PC-3 (cell line): ENCODE measurements at regions not wholly inside any gene's neighbourhood (a gene's known extent, or its start where the extent isn't known, plus 50 kb on each side); places are given as distances from the start of the nearest gene placed in this dataset.

Source experiments
- ATAC-seq: fragments of 200-7000 bp; cut with Tn5 transposase; 2 replicates; pipeline ENCODE4 v1.9.1; 2020; ENCODE audit warnings: mild to moderate bottlenecking, moderate library complexity
- BruUV-seq: library from RNA; stranded (reverse); fragments of 400-500 nt; replicated peaks from 2 replicates; lab custom pipeline; 2021; lab: Mats Ljungman, UMichigan
- CTCF ChIA-PET: fragments of 300-600 bp; sonication (Branson Sonifier 250); formaldehyde crosslinking; loops from one replicate; lab custom pipeline; 2022; ENCODE audit warnings: antibody characterized with exemption; lab: Charles Lee
- POLR2A ChIA-PET: fragments of 300-600 bp; sonication (Branson Sonifier 250); formaldehyde crosslinking; loops from one replicate; lab custom pipeline; 2022; ENCODE audit warnings: antibody characterized with exemption; ENCODE audit not compliant: unreplicated experiment; lab: Charles Lee
- DNase-seq: peaks from one replicate; pipeline ENCODE4 v3.0.0-alpha.2; 2015
- H2AFZ ChIP-seq: fragments of 300-600 bp; sonication (generic); 2 replicates; pipeline ENCODE4 v1.6.0; 2016; ENCODE audit warnings: antibody characterized with exemption, low read length
- H3F3A ChIP-seq: fragments of 300-600 bp; sonication (generic); one replicate; pipeline ENCODE4 v1.6.0; 2017; ENCODE audit warnings: antibody characterized with exemption, low read length, control low read depth, mild to moderate bottlenecking; ENCODE audit not compliant: unreplicated experiment
- H3K27ac ChIP-seq: fragments of 300-600 bp; sonication (generic); 2 replicates; pipeline ENCODE4 v1.5.1; 2016; ENCODE audit warnings: mild to moderate bottlenecking, low read length
- H3K27me3 ChIP-seq: fragments of 300-600 bp; sonication (generic); 2 replicates; pipeline ENCODE4 v1.6.1; 2016; ENCODE audit warnings: low read length, mixed read lengths
- H3K36me3 ChIP-seq: fragments of 300-600 bp; sonication (generic); 2 replicates; pipeline ENCODE4 v1.6.1; 2016; ENCODE audit warnings: low read depth, mixed run types, low read length, mixed read lengths
- H3K4me1 ChIP-seq: fragments of 300-600 bp; sonication (generic); 2 replicates; pipeline ENCODE4 v1.5.1; 2016; ENCODE audit warnings: low read length; ENCODE audit not compliant: insufficient read depth
- H3K4me2 ChIP-seq: fragments of 300-600 bp; sonication (generic); 2 replicates; pipeline ENCODE4 v1.6.0; 2016; ENCODE audit warnings: low read length
- H3K4me3 ChIP-seq: fragments of 300-600 bp; sonication (generic); 2 replicates; pipeline ENCODE4 v1.5.1; 2016; ENCODE audit warnings: mild to moderate bottlenecking, low read length, mixed read lengths
- H3K79me2 ChIP-seq: fragments of 300-600 bp; sonication (generic); 2 replicates; pipeline ENCODE4 v1.6.1; 2017; ENCODE audit warnings: low read length, mixed read lengths
- H3K9ac ChIP-seq: fragments of 300-600 bp; sonication (generic); 2 replicates; pipeline ENCODE4 v1.6.0; 2016; ENCODE audit warnings: mild to moderate bottlenecking, low read length
- H3K9me2 ChIP-seq: fragments of 300-600 bp; sonication (generic); replicated peaks from 2 replicates; pipeline ENCODE4 v1.6.1; 2016; ENCODE audit warnings: mixed run types, low read length, mixed read lengths
- H3K9me3 ChIP-seq: fragments of 300-600 bp; sonication (generic); 2 replicates; pipeline ENCODE4 v1.6.1; 2016; ENCODE audit warnings: low read length, mixed read lengths
- H4K20me1 ChIP-seq: fragments of 300-600 bp; sonication (generic); 2 replicates; pipeline ENCODE4 v1.6.1; 2016; ENCODE audit warnings: low read length, mixed read lengths
- EZH2 ChIP-seq: fragments of 300-600 bp; sonication (generic); IDR thresholded peaks from one replicate; pipeline ENCODE4 v1.6.1; 2017; ENCODE audit warnings: antibody characterized with exemption, mild to moderate bottlenecking, low read length; ENCODE audit not compliant: unreplicated experiment
- EZH2phosphoT487 ChIP-seq: fragments of 300-600 bp; sonication (generic); IDR thresholded peaks from 2 replicates; pipeline ENCODE4 v1.6.1; 2018; ENCODE audit warnings: mild to moderate bottlenecking, antibody characterized with exemption, low read length, borderline replicate concordance
- intact Hi-C: fragments of 100-400 bp; cut with micrococcal nuclease; formaldehyde crosslinking; loops from 2 replicates; pipeline ENCODE4 v1.9.0; 2023
- TF ChIP-seq, protein P1 (sequence below): fragments of 300-600 bp; sonication (generic); conservative IDR thresholded peaks from 2 replicates; pipeline ENCODE4 v1.5.1; 2017; ENCODE audit warnings: antibody characterized with exemption, low read depth, mild to moderate bottlenecking, low read length

- POLR2A ChIA-PET, result no interaction called here
- Histone ChIP-seq H3K4me3 (no peak overlapping the region), H3K79me2 (no peaks in the 10 kb centered on the region), H3K9ac (no peak overlapping the region), H3K9me2 (no peaks in the 10 kb centered on the region), H4K20me1 (no peaks in the 10 kb centered on the region), H3K4me2 (no peak overlapping the region), H3K36me3 (no peaks in the 10 kb centered on the region; the same call in 1 of the 2 replicates), H3F3A (peaks cover 10% of the 10 kb centered on the region), H3K9me3 (0 out of 2 replicates have a peak, but pooled peaks cover 4% of the 10 kb centered on the region), H2AFZ (0 out of 2 replicates have a peak overlapping the region, but pooled peaks have one; percentile 10), H3K27me3 (no peaks in the 10 kb centered on the region), H3K4me1 (peaks cover 14% of the 10 kb centered on the region), H3K27ac (no peak overlapping the region)
- TF ChIP-seq, protein P1, sequence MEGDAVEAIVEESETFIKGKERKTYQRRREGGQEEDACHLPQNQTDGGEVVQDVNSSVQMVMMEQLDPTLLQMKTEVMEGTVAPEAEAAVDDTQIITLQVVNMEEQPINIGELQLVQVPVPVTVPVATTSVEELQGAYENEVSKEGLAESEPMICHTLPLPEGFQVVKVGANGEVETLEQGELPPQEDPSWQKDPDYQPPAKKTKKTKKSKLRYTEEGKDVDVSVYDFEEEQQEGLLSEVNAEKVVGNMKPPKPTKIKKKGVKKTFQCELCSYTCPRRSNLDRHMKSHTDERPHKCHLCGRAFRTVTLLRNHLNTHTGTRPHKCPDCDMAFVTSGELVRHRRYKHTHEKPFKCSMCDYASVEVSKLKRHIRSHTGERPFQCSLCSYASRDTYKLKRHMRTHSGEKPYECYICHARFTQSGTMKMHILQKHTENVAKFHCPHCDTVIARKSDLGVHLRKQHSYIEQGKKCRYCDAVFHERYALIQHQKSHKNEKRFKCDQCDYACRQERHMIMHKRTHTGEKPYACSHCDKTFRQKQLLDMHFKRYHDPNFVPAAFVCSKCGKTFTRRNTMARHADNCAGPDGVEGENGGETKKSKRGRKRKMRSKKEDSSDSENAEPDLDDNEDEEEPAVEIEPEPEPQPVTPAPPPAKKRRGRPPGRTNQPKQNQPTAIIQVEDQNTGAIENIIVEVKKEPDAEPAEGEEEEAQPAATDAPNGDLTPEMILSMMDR, result no peak
- TF ChIP-seq EZH2 (no peak), EZH2phosphoT487 (no peak)
- ATAC-seq (no peak), DNase-seq (no peak)
- BruUV-seq, result no TSS peak
- intact Hi-C loops, result no loop called here
- CTCF ChIA-PET, result interaction anchor here (0.7 kb wide), 1 partner anchor 1249 kb away, joined by 8 read pairs; no protein-coding TSS in a partner anchor
Observed at GRCh38 chr15:95304947-95305400, 1025.5 kb upstream of the NR2F2 start.

DNA sequence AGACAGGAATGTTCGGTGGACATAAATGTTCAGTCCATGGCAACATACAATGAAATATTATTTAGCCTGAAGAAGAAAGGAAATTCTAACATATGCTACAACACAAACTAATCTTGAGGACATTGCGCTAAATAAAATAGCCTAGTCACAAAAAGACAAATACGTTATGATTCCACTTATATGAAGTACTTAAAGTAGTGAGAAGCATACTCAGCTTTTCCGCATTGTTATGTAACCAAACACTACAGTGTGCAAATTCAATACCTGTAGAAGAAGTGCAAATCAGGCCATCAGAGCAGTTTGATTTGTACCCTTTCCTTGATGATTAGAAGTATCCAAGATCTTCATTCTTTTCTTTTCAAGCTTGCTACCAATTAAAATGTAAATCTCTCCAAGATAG is 1023.4 kb upstream of the NR2F2 start:
- no peaks in the 10 kb centered on the region for H3K9me2 ChIP-seq
- H3K9me3 ChIP-seq, result no peaks in the 10 kb centered on the region
- no peak overlapping the region for H3K4me2 ChIP-seq
- H3K27me3 ChIP-seq, result no peaks in the 10 kb centered on the region
- DNase-seq, result no peak
- no peak overlapping the region for H2AFZ ChIP-seq
- CTCF ChIA-PET, result no interaction called here
- no peaks in the 10 kb centered on the region for H4K20me1 ChIP-seq
- 0 out of 2 replicates have a peak, but pooled peaks cover 4% of the 10 kb centered on the region for H3K4me1 ChIP-seq
- intact Hi-C loops, result no loop called here
- H3K79me2 ChIP-seq, result no peaks in the 10 kb centered on the region
- POLR2A ChIA-PET, result no interaction called here
- H3F3A ChIP-seq, result no peaks in the 10 kb centered on the region
- ATAC-seq, result no peak
- TF ChIP-seq, protein P1, result no peak
- TF ChIP-seq EZH2, result no peak
- no peak for TF ChIP-seq EZH2phosphoT487
- no peak overlapping the region for H3K9ac ChIP-seq
- no peak overlapping the region for H3K4me3 ChIP-seq
- H3K36me3 ChIP-seq, result no peaks in the 10 kb centered on the region
- no TSS peak for BruUV-seq
- H3K27ac ChIP-seq, result no peak overlapping the region

DNA sequence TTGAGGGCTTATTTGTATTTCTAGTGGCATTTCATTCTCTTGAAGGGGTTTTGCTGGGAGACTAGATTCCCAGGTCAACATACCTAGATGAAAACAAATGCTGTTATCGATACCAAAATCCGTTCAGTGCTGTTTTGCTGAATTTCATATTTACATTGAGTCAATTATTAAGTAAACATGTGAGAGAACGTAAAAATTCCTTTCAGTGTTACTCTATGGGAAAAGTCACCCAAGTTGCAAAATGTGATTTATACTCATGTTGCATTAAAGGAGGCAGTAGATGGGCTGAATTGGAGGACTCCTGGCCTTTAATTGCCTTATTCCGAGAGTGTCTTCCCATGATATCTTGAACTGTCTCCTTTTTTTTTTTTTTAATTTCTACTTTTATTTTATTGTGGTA is 1011.3 kb upstream of the NR2F2 start:
- Histone ChIP-seq H3K9me2 (no peaks in the 10 kb centered on the region), H4K20me1 (no peaks in the 10 kb centered on the region), H3K4me1 (peaks cover 29% of the 10 kb centered on the region), H3K27ac (peak overlapping the region; percentile 76), H3K27me3 (no peaks in the 10 kb centered on the region), H3K9me3 (0 out of 2 replicates have a peak, but pooled peaks cover 4% of the 10 kb centered on the region), H3F3A (no peaks in the 10 kb centered on the region), H3K4me2 (peak overlapping the region; percentile 15), H3K79me2 (no peaks in the 10 kb centered on the region), H3K36me3 (no peaks in the 10 kb centered on the region), H2AFZ (peak overlapping the region; percentile 13; the same call in 1 of the 2 replicates), H3K4me3 (no peak overlapping the region), H3K9ac (peak overlapping the region; percentile 50)
- ChIA-PET CTCF (no interaction called here), POLR2A (no interaction called here)
- DNase-seq (peak; percentile 78), ATAC-seq (peak; percentile 62)
- BruUV-seq, result no TSS peak
- no peak for TF ChIP-seq EZH2phosphoT487
- no peak for TF ChIP-seq EZH2
- TF ChIP-seq, protein P1, result no peak
- intact Hi-C loops, result no loop called here
